Breast epithelium (tissue), 3 donors: ENCODE measurements at regions not wholly inside any gene's neighbourhood (a gene's known extent, or its start where the extent isn't known, plus 50 kb on each side); places are given as distances from the start of the nearest gene placed in this dataset.

Experiments
- POLR2AphosphoS5 ChIP-seq, 3 donors: sonication (generic); formaldehyde crosslinking; IDR thresholded peaks; one replicate each; pipeline ENCODE4 v1.6.1; 2017; ENCODE audit warnings: antibody characterized with exemption in 3 of 3
- TF ChIP-seq, protein P1 (sequence below), 3 donors: fragments of 450-650 bp; IDR thresholded peaks; one replicate each; pipeline ENCODE4 v1.5.1; 2016 to 2017; ENCODE audit warnings: antibody characterized with exemption in 3 of 3, mild to moderate bottlenecking in 3 of 3, moderate library complexity in 3 of 3

DNA sequence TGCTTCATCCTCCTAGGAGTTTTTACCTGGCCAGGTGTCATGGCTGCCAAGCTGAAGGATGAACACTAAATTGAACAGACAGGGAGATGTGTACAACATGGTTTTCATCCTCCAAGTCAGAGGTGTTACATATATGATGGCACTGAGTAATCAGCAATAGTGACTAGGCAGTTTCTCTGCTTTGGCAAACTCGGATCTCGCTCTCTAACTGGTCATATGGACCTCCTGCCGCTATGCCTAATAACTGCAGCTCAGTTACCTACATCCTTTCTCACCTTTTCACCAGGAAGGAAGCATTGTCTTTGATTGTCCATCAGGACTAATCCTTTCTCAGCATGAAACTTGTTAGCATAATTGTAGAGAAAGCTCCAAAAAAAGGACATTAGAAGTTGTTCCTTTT is 175.9 kb upstream of the PLSCR5 start:
- TF ChIP-seq, protein P1, sequence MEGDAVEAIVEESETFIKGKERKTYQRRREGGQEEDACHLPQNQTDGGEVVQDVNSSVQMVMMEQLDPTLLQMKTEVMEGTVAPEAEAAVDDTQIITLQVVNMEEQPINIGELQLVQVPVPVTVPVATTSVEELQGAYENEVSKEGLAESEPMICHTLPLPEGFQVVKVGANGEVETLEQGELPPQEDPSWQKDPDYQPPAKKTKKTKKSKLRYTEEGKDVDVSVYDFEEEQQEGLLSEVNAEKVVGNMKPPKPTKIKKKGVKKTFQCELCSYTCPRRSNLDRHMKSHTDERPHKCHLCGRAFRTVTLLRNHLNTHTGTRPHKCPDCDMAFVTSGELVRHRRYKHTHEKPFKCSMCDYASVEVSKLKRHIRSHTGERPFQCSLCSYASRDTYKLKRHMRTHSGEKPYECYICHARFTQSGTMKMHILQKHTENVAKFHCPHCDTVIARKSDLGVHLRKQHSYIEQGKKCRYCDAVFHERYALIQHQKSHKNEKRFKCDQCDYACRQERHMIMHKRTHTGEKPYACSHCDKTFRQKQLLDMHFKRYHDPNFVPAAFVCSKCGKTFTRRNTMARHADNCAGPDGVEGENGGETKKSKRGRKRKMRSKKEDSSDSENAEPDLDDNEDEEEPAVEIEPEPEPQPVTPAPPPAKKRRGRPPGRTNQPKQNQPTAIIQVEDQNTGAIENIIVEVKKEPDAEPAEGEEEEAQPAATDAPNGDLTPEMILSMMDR (IDR thresholded peaks at IDR 0.05): no peak
- no peak for TF ChIP-seq POLR2AphosphoS5 (IDR thresholded peaks at IDR 0.05)
